ENCODE measurements at regions not wholly inside any gene's neighbourhood (a gene's known extent, or its start where the extent isn't known, plus 50 kb on each side); places are given as distances from the start of the nearest gene placed in this dataset.

DNA sequence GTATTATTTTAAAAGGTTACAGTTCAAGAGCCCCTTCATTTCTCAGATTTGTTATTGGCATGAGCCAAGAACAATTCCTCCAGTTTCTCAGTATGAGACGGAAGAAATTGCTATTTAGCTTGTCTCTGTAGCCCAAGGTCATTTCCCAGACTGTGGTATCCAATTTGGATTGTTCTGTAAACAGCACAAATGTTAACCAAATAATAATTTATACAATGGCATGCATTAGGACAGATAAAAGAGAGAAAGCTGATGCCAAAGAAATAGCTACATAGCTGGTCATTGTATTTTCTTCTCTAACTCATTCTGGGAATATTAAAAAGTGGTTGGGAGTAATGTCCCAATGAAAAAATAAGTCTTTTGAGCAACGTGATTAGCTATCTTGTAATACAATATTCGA is 134.6 kb upstream of the NPY2R start:
- TF ChIP-seq, protein P1, sequence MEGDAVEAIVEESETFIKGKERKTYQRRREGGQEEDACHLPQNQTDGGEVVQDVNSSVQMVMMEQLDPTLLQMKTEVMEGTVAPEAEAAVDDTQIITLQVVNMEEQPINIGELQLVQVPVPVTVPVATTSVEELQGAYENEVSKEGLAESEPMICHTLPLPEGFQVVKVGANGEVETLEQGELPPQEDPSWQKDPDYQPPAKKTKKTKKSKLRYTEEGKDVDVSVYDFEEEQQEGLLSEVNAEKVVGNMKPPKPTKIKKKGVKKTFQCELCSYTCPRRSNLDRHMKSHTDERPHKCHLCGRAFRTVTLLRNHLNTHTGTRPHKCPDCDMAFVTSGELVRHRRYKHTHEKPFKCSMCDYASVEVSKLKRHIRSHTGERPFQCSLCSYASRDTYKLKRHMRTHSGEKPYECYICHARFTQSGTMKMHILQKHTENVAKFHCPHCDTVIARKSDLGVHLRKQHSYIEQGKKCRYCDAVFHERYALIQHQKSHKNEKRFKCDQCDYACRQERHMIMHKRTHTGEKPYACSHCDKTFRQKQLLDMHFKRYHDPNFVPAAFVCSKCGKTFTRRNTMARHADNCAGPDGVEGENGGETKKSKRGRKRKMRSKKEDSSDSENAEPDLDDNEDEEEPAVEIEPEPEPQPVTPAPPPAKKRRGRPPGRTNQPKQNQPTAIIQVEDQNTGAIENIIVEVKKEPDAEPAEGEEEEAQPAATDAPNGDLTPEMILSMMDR (IDR thresholded peaks at IDR 0.05; ENCODE audit: control insufficient read depth, insufficient read depth, low read depth, low read length, missing control alignments) = no peak
- no peak overlapping the region for H3K4me3 ChIP-seq (ENCODE audit: control insufficient read depth, low read depth, low read length)
- DNase-seq (ENCODE audit: low read depth) = no peak

GRCh38 chr4:155076256-155076785 is 132.1 kb upstream of the NPY2R start:
- no peak overlapping the region for H3K4me3 ChIP-seq (ENCODE audit: control insufficient read depth, low read depth, low read length)
- no peak for DNase-seq (ENCODE audit: low read depth)
- TF ChIP-seq, protein P1 (IDR thresholded peaks at IDR 0.05; ENCODE audit: control insufficient read depth, insufficient read depth, low read depth, low read length, missing control alignments) = no peak

DNA sequence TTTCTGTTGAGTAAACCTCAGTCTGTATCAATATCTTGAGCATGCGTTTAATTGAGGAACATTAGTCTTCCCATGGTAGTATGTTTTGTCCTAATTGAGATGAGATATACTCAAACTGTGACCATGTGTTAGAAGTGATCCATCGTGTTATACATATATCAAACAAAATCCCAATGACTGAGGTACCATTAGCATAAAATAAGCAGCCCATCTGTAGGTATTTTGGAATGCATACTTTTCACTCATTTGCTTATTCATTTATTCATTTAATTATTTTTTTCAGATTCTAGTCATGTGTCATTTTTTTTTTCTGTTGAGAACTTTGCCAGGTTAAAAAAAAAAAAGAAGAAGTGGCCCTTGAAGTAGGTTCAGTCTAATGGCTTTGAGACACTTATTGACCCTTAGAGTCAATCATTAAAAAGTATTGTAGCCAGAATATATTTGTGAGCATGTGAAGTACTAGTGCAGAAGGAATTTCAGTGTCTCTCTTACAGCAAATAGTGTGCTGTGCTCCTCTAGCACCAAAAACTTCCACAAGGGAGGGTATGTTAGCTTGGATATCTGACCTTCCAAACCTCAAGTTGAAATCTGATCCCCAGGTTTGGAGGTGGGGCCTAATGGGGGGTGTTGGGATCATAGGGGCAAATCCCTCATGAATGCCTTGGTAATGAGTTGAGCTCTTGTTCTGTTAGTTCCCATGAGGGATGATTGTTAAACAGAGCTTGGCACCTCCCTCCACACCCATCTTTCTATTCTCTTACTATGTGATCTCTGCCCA is 130.8 kb upstream of the NPY2R start:
- no peak overlapping the region for H3K4me3 ChIP-seq (ENCODE audit: control insufficient read depth, low read depth, low read length)
- TF ChIP-seq, protein P1 (IDR thresholded peaks at IDR 0.05; ENCODE audit: control insufficient read depth, insufficient read depth, low read depth, low read length, missing control alignments) = no peak
- DNase-seq (ENCODE audit: low read depth) = no peak

DNA sequence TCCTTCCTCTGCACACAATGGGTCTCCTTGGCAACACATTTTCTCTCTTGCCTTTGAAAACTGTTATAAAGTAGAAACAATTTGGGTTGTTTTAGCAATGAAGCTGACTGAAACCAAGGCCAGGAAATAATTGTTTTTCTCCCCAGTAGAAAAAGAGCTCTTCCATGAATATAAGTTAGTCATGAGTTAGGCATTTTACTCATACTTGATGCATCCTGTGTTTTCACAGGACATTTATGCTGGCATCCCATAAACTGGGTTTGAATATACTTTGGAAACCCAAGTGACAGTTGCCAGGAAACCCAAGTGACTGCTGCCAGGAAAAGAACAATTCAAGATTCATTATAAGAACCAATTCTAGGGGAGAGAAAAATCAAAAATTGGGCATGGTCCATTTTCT is 128.6 kb upstream of the NPY2R start:
- no peak for DNase-seq (ENCODE audit: low read depth)

GRCh38 chr4:155081222-155081621 is 127.2 kb upstream of the NPY2R start:
- DNase-seq (ENCODE audit: low read depth) = no peak
- TF ChIP-seq, protein P1 (IDR thresholded peaks at IDR 0.05; ENCODE audit: control insufficient read depth, insufficient read depth, low read depth, low read length, missing control alignments) = no peak
- no peak overlapping the region for H3K4me3 ChIP-seq (ENCODE audit: control insufficient read depth, low read depth, low read length)

More for the DNA sequence above, 128.6 kb upstream of the NPY2R start:
- TF ChIP-seq, protein P1 (IDR thresholded peaks at IDR 0.05; ENCODE audit: control insufficient read depth, insufficient read depth, low read depth, low read length, missing control alignments) = no peak
- H3K4me3 ChIP-seq (ENCODE audit: control insufficient read depth, low read depth, low read length) = no peak overlapping the region

DNA sequence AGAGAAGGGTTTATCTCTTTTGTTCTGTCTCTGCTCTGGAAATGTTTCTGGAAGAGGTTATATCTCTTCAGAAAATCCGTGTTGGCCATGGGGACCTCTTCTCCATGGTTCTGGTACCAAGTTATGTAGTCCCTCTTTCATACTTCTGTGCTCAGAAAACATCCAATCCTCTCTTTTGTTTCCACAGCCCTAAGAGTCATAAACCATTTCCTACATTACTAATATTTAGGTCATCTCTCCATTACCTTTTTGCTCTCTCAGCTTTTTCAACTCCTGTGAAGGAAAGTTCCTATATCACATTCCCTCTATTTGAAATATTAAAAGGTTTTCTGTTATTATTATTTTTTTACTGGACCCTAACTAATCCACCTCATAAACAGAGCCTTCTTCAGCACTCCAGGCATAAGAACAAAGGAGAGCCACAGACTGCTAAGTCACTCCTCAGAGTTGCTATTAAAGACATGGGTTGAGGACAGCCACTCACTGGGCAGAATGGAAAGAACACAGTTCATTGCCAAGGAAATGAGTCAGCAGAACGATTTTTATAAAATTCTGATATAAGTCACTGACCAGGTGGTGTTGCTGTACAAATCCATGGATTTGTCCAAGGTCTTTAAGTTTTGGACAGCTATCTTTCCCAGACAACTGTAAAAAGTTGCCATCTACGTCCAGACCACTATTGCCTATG is 122.4 kb upstream of the NPY2R start:
- TF ChIP-seq, protein P1 (IDR thresholded peaks at IDR 0.05; ENCODE audit: control insufficient read depth, insufficient read depth, low read depth, low read length, missing control alignments) = no peak
- no peak overlapping the region for H3K4me3 ChIP-seq (ENCODE audit: control insufficient read depth, low read depth, low read length)
- DNase-seq (ENCODE audit: low read depth) = no peak

Measured in AG09309 (cell line).